Glutamatergic neuron (in vitro differentiated cells): ENCODE measurements at regions not wholly inside any gene's neighbourhood (a gene's known extent, or its start where the extent isn't known, plus 50 kb on each side); places are given as distances from the start of the nearest gene placed in this dataset.

ENCODE experiments used
- DNase-seq: peaks from one replicate; pipeline ENCODE4 v3.0.0; 2022
- H3K27ac Mint-ChIP-seq: one replicate; pipeline ENCODE4 v1.8.0; 2020; ENCODE audit warnings: mild to moderate bottlenecking, mixed read lengths, inconsistent platforms; ENCODE audit not compliant: unreplicated experiment
- H3K27me3 Mint-ChIP-seq: one replicate; pipeline ENCODE4 v1.8.0; 2020; ENCODE audit warnings: mild to moderate bottlenecking, moderate library complexity, mixed read lengths, inconsistent platforms; ENCODE audit not compliant: unreplicated experiment
- H3K36me3 Mint-ChIP-seq: one replicate; pipeline ENCODE4 v1.8.0; 2020; ENCODE audit warnings: mild to moderate bottlenecking, mixed read lengths, inconsistent platforms; ENCODE audit not compliant: unreplicated experiment
- H3K4me1 Mint-ChIP-seq: one replicate; pipeline ENCODE4 v1.8.0; 2020; ENCODE audit warnings: mild to moderate bottlenecking, low read depth, mixed read lengths, inconsistent platforms; ENCODE audit not compliant: unreplicated experiment
- H3K4me3 Mint-ChIP-seq: one replicate; pipeline ENCODE4 v1.8.0; 2020; ENCODE audit warnings: mild to moderate bottlenecking, mixed read lengths, inconsistent platforms; ENCODE audit not compliant: unreplicated experiment
- H3K9me3 Mint-ChIP-seq: one replicate; pipeline ENCODE4 v1.8.0; 2020; ENCODE audit warnings: mild to moderate bottlenecking, moderate library complexity, mixed read lengths, inconsistent platforms; ENCODE audit not compliant: unreplicated experiment
- CTCF ChIP-seq: fragments of 200-600 bp; sonication (generic); IDR thresholded peaks from one replicate; pipeline ENCODE4 v1.5.0; 2021; ENCODE audit not compliant: partially characterized antibody, unreplicated experiment

GRCh38 chr6:33952016-33952415, 148.2 kb upstream of the MLN start:
- DNase-seq, result no peak
- Mint-ChIP-seq H3K36me3 (no peaks in the 10 kb centered on the region), H3K27me3 (peaks cover 4% of the 10 kb centered on the region), H3K4me3 (no peak overlapping the region), H3K4me1 (peaks cover 10% of the 10 kb centered on the region), H3K9me3 (peaks cover 3% of the 10 kb centered on the region), H3K27ac (peak overlapping the region; percentile 22)
- no peak for TF ChIP-seq CTCF

GRCh38 chr6:33950891-33951889, 147.4 kb upstream of the MLN start:
- Mint-ChIP-seq H3K27ac (no peak overlapping the region), H3K9me3 (peaks cover 3% of the 10 kb centered on the region), H3K36me3 (no peaks in the 10 kb centered on the region), H3K4me1 (peaks cover 7% of the 10 kb centered on the region), H3K4me3 (no peak overlapping the region), H3K27me3 (peaks cover 3% of the 10 kb centered on the region)
- no peak for TF ChIP-seq CTCF
- no peak for DNase-seq

- no peaks in the 10 kb centered on the region for H3K36me3 Mint-ChIP-seq
- DNase-seq, result no peak
- H3K4me3 Mint-ChIP-seq, result no peak overlapping the region
- H3K9me3 Mint-ChIP-seq, result peaks cover 3% of the 10 kb centered on the region
- no peak for TF ChIP-seq CTCF
- no peak overlapping the region for H3K27ac Mint-ChIP-seq
- H3K27me3 Mint-ChIP-seq, result peaks cover 3% of the 10 kb centered on the region
- peaks cover 7% of the 10 kb centered on the region for H3K4me1 Mint-ChIP-seq
These were observed 146.7 kb upstream of the MLN start for GRCh38 chr6:33950472-33950881.

GRCh38 chr6:33949877-33950435, 146.2 kb upstream of the MLN start:
- Mint-ChIP-seq H3K27me3 (peaks cover 3% of the 10 kb centered on the region), H3K27ac (no peak overlapping the region), H3K36me3 (no peaks in the 10 kb centered on the region), H3K9me3 (peaks cover 3% of the 10 kb centered on the region), H3K4me1 (peaks cover 7% of the 10 kb centered on the region), H3K4me3 (no peak overlapping the region)
- TF ChIP-seq CTCF, result no peak
- no peak for DNase-seq

GRCh38 chr6:33949111-33949510, 145.3 kb upstream of the MLN start:
- peaks cover 3% of the 10 kb centered on the region for H3K9me3 Mint-ChIP-seq
- peaks cover 3% of the 10 kb centered on the region for H3K27me3 Mint-ChIP-seq
- no peak for TF ChIP-seq CTCF
- H3K4me1 Mint-ChIP-seq, result peaks cover 4% of the 10 kb centered on the region
- DNase-seq, result no peak
- H3K4me3 Mint-ChIP-seq, result no peak overlapping the region
- no peaks in the 10 kb centered on the region for H3K36me3 Mint-ChIP-seq
- no peak overlapping the region for H3K27ac Mint-ChIP-seq
